Tibial nerve (tissue), 3 donors: ENCODE measurements at regions not wholly inside any gene's neighbourhood (a gene's known extent, or its start where the extent isn't known, plus 50 kb on each side); places are given as distances from the start of the nearest gene placed in this dataset.

ENCODE experiments used
- POLR2A ChIP-seq, 2 donors: fragments of 450-650 bp; IDR thresholded peaks; one replicate each; pipeline ENCODE4 v1.6.1; 2017; ENCODE audit warnings: antibody characterized with exemption in 2 of 2, mild to moderate bottlenecking in 2 of 2, moderate library complexity in 2 of 2
- TF ChIP-seq, protein P1 (sequence below), 5 experiments: fragments of 200-600 bp in 3 of 5; fragments of 450-650 bp in 2 of 5; sonication (generic) in 3 of 5; IDR thresholded peaks; one replicate each; pipeline ENCODE4 v1.5.1; 2016 to 2019; ENCODE audit warnings: antibody characterized with exemption in 5 of 5, mild to moderate bottlenecking in 3 of 5, moderate library complexity in 2 of 5

DNA sequence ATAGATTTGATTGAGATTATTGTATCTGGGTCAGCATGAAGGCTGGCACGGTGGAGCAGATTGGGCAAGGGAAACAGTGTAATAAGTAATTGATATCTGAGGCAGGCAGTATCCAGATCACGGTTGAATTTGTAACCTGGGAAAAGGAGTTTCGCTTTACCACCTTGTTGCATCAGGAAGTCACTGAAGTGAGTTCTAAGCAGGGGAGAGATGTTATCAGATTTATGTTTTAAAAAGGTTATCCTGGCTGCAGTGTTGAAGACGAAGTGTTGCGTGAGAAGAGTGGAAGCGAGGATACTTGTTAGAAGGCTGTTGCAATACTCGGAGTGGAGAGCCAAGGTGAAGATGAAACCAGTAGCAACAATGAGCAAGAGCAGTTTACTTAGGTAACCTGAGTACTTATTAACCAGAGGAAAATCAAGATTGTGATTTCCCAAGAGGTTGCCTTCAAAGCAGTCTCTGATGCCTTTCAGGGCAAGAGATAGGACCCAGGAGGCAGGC is 77.8 kb downstream of the LHX9 start:
- TF ChIP-seq, protein P1, sequence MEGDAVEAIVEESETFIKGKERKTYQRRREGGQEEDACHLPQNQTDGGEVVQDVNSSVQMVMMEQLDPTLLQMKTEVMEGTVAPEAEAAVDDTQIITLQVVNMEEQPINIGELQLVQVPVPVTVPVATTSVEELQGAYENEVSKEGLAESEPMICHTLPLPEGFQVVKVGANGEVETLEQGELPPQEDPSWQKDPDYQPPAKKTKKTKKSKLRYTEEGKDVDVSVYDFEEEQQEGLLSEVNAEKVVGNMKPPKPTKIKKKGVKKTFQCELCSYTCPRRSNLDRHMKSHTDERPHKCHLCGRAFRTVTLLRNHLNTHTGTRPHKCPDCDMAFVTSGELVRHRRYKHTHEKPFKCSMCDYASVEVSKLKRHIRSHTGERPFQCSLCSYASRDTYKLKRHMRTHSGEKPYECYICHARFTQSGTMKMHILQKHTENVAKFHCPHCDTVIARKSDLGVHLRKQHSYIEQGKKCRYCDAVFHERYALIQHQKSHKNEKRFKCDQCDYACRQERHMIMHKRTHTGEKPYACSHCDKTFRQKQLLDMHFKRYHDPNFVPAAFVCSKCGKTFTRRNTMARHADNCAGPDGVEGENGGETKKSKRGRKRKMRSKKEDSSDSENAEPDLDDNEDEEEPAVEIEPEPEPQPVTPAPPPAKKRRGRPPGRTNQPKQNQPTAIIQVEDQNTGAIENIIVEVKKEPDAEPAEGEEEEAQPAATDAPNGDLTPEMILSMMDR (IDR thresholded peaks at IDR 0.05), result no peak
- no peak for TF ChIP-seq POLR2A (IDR thresholded peaks at IDR 0.05)
